ENCODE measurements at regions not wholly inside any gene's neighbourhood (a gene's known extent, or its start where the extent isn't known, plus 50 kb on each side); places are given as distances from the start of the nearest gene placed in this dataset.

DNA sequence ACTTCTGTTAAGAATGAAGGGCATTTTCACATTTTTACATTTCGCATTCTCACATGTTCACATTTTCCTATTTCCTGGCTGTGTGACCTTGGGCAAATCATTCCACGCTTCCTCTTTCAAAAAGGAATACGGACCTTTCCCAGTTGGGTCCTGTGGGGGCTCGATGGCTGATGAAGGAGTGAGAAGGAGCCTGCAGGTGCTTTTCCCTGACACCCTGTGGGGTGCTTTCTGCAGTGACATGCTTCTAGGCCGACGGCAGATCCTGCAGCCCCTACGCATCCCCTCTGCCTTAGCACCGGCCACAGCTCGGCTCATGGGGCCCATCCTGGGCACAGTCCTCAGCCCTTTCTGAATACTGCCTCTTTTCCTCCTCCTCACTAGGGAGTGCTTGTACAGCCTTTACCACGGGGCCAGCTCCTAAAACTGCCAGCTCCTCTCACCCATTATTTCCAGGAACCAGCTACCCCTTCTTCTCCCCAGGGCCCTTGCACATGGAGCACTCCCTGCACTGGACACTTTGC is 91.0 kb downstream of the FOXL1 start:
- TF ChIP-seq CTCF (IDR thresholded peaks at IDR 0.05; ENCODE audit: low read depth, low read length): no peak
- H3K4me3 ChIP-seq (ENCODE audit: low read depth, low read length): no peak overlapping the region

DNA sequence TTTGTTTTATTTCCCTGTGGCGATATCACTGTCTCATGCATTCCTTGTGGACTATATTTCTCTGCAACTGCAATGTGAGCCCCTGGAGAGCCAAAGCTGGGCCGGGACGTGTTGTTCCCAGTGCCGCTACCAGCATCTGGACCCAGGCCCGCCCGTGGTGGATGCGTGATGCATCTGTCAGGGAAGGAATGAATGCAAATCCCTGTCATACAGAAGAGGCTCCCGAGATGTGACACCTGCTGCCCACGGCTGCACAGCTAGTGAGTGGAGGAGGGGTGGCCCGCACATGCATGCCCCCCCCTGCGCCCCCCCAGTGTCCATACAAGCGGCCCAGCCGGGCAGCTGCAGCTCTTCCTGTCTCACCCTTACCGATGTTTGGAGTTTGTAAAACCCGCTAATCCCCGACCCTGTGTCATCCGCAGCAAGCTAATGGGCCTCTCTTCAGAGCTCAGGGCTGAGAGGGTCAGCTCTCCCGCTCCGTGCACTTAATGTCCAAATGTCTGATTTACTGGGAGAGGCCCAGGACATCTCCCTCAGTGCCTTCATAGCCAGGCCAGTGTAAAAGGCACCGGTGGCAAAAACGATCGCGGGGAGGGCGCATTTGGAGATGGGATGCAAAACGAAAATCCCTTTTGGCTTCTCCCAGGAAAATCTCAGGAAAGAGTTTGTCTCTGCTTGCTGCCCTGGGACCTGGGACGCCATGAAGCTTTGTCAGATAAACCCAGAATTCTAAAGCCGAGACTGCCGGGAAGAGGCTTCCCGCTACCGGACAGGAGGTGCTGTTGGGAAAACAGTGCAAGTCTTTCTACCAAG is 91.8 kb downstream of the FOXL1 start:
- TF ChIP-seq CTCF (IDR thresholded peaks at IDR 0.05; ENCODE audit: low read depth, low read length): no peak
- H3K4me3 ChIP-seq (ENCODE audit: low read depth, low read length): peak overlapping the region; percentile 38

DNA sequence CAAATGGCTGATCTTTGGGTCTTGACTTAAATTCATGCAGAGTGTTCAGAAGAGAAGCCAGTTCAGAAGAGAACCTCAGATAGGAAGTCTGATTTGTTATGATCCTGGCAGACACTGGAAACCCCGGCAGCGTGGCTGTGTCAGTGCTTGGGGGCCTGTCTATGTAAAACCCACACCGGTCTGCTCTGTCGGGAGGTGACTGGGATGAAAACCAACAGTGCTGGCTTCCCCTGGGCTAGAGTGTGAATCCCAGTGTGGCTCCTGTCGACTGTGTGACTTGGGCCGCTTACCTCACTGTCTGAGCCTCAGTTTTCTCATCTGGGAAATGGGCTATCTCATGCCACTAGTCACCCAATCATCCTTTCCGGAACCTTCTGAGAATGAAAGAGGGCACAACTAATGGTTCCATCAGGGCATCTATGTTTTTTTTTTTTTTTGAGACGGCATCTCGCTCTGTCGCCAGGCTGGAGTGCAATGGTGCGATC is 92.4 kb downstream of the FOXL1 start:
- no peak for TF ChIP-seq CTCF (IDR thresholded peaks at IDR 0.05; ENCODE audit: low read depth, low read length)

GRCh38 chr16:86671486-86672178 is 93.3 kb downstream of the FOXL1 start:
- no peak overlapping the region for H3K4me3 ChIP-seq (ENCODE audit: low read depth, low read length)
- TF ChIP-seq CTCF (IDR thresholded peaks at IDR 0.05; ENCODE audit: low read depth, low read length): no peak

More for the DNA sequence above, 92.4 kb downstream of the FOXL1 start:
- H3K4me3 ChIP-seq (ENCODE audit: low read depth, low read length): peak overlapping the region; percentile 38; the same call in 1 of the 2 replicates

DNA sequence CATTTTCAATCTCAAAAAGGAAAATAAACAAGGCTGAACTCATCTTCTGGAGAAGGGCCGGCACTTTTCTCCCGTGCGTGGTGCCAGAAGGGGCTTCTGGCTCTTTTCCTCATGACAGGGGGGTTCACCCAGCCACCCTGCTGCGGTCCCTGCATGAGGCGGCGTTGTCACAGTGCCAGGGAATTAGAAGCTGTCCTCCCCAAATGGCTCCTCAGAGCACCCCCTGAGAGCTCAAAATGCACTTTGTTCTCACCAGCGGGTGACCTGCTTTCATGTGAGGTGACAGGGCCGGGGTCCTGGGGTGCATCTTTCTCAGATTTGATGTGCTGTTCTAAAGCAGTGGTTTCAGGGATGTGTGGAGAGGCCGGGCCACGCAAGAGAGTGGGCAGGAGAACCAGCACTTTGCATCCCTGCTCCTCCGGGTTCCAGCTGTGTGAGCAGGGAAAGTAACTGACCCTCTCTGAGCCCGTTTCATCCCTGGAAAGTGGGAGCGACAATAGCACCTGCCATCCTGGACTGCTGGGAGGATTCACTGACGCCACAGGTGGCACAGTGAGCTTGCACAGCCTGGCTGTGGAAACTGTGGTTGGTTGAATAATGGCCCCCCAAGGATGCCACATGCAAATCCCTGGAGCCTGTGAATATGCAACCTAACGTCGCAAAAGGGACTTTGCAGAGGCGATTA is 94.0 kb downstream of the FOXL1 start:
- no peak for TF ChIP-seq CTCF (IDR thresholded peaks at IDR 0.05; ENCODE audit: low read depth, low read length)
- H3K4me3 ChIP-seq (ENCODE audit: low read depth, low read length): no peak overlapping the region

- TF ChIP-seq CTCF (IDR thresholded peaks at IDR 0.05; ENCODE audit: low read depth, low read length): no peak
- no peak overlapping the region for H3K4me3 ChIP-seq (ENCODE audit: low read depth, low read length)
Observed at GRCh38 chr16:86673090-86673955, 95.0 kb downstream of the FOXL1 start.
